Stimulated activated naive CD8-positive, alpha-beta T cell treated with anti-CD3 and anti-CD28 coated beads, Interleukin-15, Interleukin-2, amounts not matched to agents 100 U/mL and 50 U/mL, for 24 hours (primary cell): ENCODE measurements at regions not wholly inside any gene's neighbourhood (a gene's known extent, or its start where the extent isn't known, plus 50 kb on each side); places are given as distances from the start of the nearest gene placed in this dataset.

Experiments used
- ATAC-seq: fragments of 150-1000 bp; cut with Tn5 transposase; one replicate; pipeline ENCODE4 v1.10.0; 2021
- DNase-seq: peaks from one replicate; pipeline ENCODE4 v3.0.0; 2021

DNA sequence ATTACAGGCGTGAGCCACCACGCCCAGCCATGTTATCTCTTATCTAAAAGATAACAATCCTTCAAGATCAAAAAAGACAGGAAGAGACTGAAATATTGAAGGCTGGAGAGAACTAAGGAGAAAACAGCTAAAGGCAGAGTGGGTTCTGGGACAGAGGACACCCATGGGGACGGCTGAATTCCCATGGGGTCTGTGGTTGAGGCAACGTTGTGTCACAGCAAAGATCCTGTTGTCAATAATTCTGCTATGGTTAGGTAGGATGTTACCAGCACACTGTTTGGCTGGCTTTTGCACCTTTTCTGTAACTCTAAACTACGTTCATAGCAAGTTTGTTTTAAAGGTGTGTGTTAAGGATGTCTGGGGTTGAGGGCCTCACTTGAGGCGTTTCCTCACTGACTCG, 137.7 kb upstream of the APCDD1 start:
- DNase-seq (no peak), ATAC-seq (no peak)

- no peak for ATAC-seq
- DNase-seq = no peak
These were observed 136.4 kb upstream of the APCDD1 start for GRCh38 chr18:10317864-10318690.

DNA sequence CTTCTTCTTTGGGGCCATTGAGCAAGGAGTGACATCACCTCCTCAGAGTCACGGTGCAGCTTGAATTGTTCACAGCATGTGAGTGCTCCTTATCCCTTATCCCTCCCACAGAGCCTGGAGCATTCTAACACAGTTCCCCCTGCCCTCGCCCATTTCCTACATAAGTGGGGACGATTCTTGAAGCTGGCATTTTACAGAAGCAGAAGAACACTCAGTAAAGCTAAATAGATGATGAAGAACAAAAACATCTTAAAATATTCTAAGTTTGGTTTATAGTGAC, 135.8 kb upstream of the APCDD1 start:
- DNase-seq (no peak), ATAC-seq (no peak)

- ATAC-seq (no peak), DNase-seq (no peak)
These were observed 135.4 kb upstream of the APCDD1 start for GRCh38 chr18:10319026-10319425.

DNA sequence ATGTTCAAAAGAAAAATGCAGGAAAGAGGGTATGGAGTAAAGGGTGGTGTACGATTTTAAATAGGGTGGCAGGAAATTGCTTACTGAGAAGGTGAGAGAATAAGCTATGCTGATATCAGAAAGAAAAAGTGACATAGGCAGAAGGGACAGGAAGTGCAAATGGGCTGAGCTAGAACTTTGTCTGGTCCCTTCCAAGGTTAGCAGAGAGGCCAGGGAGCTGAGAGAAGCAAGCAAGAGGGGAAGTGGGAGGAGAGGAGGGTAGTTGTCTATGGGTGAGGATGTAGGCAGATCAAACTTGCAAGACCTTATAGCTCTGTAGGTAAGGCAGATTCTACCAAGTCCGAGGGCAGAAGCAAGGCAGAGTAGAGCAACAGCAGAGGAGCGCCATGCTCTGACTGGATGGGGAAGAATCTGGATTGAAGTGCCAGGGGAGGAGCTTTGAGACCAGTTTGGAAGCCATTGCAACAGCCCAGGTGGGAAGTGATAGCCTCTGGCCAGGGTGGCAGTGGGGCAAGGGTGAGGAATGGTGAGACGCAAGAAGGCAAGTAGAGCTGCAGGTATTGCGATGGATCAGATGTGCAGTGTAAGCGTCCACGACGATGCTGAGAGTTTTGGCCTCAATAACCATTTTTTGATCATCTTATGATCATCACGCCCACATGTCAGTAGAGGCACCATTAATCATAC, 134.4 kb upstream of the APCDD1 start:
- no peak for DNase-seq
- ATAC-seq = no peak

DNA sequence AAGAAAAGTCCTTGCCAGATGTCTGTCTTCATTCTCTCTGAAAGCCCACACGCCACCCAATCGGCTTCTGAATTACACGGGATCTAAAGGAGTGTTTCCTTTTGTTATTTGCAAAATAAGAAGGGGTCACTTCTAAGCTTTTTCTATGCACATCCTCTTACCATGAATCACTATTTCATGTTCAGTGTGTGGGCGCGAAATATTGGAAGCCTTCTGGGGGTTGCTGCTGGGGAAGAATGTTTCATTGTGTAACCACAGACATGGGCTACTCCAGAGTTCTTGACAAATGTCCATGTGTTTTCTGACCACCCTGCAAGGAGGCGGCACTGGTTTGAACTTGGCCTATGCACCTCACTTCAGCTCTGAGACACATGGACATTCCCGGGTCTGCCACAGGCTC, 133.6 kb upstream of the APCDD1 start:
- DNase-seq = no peak

GRCh38 chr18:10321576-10321975, 132.9 kb upstream of the APCDD1 start:
- ATAC-seq = no peak
- no peak for DNase-seq

More for the DNA sequence above, 133.6 kb upstream of the APCDD1 start:
- no peak for ATAC-seq

DNA sequence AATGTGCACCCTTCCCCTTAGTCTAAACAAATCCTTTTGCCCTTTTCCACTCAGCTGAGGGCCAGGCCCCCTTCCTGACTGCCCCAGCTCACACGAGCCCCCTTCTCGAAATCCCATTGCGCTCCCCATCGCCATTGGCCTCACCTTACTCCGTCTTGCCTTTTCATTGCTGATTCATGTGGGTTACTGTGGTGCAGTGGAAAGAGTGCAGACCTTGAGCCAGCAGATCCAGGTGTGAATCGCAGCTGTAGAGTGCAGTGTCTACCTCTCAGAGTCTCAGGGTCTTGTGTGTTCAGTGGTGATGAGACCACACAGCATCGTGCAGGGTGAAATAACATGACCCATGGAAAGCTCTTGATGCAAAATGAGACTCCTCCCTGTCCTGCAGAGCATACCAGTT, 132.4 kb upstream of the APCDD1 start:
- no peak for ATAC-seq
- no peak for DNase-seq

- no peak for DNase-seq
- no peak for ATAC-seq
These were observed 132.0 kb upstream of the APCDD1 start for GRCh38 chr18:10322435-10322834.

DNA sequence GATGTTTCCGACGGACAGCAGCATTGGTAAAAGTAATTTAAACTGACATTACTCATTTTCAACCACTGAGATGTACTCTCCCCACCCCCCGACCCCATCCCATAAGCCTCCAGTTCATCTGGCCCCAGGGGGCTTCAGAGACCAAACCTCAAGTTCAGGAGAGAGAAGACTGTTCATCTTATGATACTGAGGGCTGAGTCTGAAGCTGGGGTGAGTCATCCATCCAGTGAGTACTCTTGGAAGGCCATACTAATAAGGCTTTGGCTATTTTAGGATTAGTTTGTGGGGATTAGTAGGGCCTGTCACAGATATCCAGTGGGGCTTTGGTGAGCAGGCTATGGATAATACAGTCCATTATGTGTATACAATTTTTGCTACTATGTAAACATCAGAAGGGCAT, 125.3 kb upstream of the APCDD1 start:
- DNase-seq (no peak), ATAC-seq (no peak)

DNA sequence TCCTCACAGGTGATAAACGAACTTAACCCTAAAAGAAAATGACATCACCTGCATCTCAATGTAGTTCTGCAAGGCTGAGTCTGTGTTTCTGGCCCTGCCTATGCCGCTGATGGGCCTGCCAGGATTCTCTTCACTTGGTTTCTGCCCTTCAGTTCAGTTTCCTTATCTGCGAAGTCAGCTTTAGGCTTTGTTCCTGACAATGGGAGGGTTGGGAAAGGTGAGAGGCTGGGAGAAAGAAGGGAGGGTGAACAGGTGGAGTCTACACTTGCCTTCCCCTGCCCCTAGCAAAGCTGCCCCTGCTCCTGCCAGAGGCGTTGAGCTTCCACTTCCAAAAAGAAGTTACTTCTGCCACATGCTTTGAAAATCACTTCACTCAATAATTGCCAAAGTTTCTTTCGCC, 124.0 kb upstream of the APCDD1 start:
- ATAC-seq (no peak), DNase-seq (no peak)

GRCh38 chr18:10332452-10332851, 122.0 kb upstream of the APCDD1 start:
- no peak for DNase-seq

DNA sequence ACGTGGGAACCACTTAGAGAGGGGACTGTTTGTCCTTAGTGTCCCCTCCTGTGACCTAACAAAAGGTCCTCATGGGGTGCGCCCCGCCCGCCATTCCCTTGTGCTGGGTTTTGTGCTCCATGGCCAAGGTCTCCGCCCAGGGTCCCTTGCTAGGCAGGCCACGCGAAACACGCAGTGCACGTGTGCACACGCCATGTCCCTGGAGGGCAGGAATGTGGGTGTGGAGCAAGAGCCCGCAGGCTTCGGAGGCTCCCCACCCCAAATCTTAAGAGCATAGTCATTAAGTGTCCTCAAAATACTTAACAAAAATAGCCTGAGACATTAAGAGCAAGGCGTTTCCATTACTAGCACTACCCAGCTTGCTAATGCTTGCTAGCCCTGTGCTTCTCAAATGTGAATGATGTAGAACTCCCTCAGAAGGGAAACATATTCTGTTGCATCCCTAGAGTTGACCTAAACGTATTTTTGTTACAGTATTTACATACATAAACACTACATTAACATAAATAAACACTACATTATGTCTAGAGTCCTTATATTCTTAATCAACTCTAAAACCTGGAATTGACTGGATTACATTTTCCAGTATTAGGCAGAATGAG, 117.6 kb upstream of the APCDD1 start:
- ATAC-seq = no peak

More at GRCh38 chr18:10332452-10332851, 122.0 kb upstream of the APCDD1 start:
- ATAC-seq = no peak

GRCh38 chr18:10340821-10341220, 113.6 kb upstream of the APCDD1 start:
- DNase-seq = no peak
- ATAC-seq = no peak

More for the DNA sequence above, 117.6 kb upstream of the APCDD1 start:
- no peak for DNase-seq

- no peak for DNase-seq
These were observed 110.7 kb upstream of the APCDD1 start for GRCh38 chr18:10343778-10344177.

GRCh38 chr18:10346749-10347415, 107.6 kb upstream of the APCDD1 start:
- ATAC-seq (no peak), DNase-seq (no peak)

More at GRCh38 chr18:10343778-10344177, 110.7 kb upstream of the APCDD1 start:
- no peak for ATAC-seq

- ATAC-seq (no peak), DNase-seq (no peak)
These were observed 104.9 kb upstream of the APCDD1 start for GRCh38 chr18:10349561-10349960.

- ATAC-seq (no peak), DNase-seq (no peak)
These were observed 103.8 kb upstream of the APCDD1 start for GRCh38 chr18:10350661-10351060.

DNA sequence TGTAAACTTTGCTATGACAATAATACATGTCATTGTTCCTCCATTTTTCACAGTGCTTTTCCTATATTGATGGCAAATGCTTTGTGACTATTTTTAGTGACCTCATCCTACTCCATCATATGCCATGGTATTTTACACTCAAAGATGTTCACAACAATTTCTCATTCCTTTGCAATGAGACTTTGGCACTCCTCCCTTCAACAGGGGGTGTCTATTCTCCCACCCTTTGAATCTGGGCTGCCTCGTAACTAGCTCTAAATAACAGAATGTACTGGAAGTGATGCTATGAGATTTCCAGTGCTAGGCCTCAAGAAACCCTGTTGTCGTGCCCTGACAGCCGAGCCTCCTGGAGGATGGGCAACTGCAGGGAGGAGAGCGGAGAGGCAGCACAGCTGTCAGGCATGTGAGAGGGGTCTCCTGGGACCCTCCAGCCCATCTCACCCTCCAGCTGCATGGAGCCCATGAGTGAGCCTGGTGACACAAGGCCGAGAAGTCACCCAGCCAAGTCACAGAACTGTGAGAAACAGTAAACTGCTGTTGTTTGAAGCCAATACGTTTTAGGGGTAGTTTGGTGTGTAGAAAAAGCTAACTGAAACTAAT, 103.1 kb upstream of the APCDD1 start:
- no peak for ATAC-seq
- no peak for DNase-seq

- DNase-seq = no peak
- ATAC-seq = no peak
These were observed 102.6 kb upstream of the APCDD1 start for GRCh38 chr18:10351858-10352257.

GRCh38 chr18:10352671-10353070, 101.8 kb upstream of the APCDD1 start:
- DNase-seq = no peak
- no peak for ATAC-seq

DNA sequence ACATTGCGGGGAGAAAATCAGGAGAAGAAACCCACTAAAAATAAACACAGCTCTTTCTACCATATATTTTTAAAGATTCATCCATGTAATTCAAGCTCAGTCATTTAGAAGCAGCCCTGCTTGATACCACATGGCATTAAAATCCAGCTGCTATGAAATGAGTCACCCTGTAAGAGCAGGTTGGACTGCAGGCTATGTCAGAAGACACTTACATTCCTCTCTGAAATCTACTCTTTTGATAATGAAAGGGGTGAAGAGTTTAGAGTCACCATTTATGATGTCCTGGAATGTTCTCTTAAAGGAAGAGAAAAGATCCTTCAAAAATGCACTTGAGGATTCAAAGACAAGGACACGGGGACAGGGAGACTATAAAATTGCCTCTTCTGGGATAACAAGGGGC, 100.6 kb upstream of the APCDD1 start:
- ATAC-seq (no peak), DNase-seq (no peak)
